DMS53 (cell line): ENCODE measurements at regions not wholly inside any gene's neighbourhood (a gene's known extent, or its start where the extent isn't known, plus 50 kb on each side); places are given as distances from the start of the nearest gene placed in this dataset.

ENCODE experiments used
- DNase-seq: peaks from one replicate; lab custom pipeline; 2025; lab: John Stamatoyannopoulos, UW

DNA sequence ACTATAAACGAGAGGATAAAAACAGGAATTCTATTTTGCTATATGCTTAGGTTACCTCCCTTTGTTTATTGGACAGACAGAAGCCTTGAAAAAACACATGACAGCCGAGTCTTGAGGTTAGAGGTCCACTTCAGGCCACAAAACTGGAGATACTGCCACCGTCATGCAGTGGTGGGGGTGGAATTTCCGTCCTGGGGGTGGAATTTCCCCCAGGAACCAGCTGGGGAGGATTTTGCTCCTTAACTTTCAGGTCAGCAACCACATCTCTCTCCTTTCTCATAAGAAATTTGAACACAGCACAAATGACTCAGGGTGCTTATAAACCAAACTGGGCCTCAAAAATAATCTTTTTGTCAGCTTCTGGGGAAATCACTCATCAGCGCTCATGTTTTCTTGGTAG, 545.8 kb upstream of the ADAMTS9 start:
- no peak for DNase-seq

DNA sequence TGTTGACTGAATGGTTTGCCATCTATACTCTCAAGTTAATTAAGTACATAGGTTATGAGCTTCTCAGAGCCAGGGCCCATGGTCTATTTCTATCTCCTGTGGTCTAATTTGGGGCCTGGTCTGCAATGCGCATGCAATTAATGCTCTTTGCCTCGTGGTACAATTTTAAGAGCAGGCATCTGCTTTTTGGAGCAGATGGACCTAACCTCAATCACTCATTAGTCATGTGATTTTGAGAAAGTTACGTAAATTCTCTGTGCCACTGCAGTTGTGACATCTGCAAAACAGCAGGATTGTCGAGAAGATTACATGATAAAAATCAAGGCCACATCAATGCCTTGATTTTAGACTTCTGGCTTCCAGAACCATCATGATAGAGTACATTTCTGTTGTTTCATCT, 543.7 kb upstream of the ADAMTS9 start:
- no peak for DNase-seq

DNA sequence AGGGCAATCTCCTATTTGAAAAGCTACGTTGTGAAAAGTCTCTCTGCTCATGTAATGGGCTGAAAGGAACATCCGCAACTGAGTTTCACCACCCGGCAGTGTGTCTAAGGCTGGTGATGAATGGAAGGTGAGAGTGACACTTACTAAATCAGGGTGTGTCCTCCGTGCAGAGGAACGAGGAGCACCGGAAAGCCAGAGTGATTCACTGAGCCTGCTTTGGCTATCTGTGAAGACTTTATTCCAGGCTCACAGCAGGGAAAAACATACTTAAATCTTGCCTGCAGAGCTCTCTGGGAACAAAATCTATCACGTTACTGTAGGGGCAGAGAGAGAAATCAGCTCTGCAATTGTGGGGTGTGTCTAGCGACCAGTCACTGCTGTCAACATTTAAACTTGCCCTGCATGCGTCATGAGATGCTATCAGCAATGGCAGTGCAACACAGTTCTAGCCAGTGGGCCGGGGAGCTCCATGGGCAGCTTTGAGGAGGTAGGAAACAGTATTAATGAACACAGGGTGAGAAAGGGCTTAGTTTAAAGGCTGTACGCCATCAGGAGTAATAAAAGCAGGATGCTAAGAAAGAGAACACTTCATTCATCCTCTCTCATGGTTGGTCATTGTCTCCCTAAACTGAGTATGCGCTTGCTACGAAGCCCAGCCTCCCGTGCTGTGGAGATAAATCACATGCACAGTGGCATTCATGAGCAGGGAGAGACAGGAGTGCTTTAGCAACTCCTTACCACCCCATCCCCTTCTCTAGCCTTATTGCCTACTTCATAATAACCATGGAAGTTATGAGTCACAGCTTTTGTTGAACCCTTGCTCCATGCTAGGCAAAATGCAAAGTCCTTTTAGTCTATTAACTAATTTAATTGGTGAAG, 542.7 kb upstream of the ADAMTS9 start:
- no peak for DNase-seq

GRCh38 chr3:65226287-65226686, 538.5 kb upstream of the ADAMTS9 start:
- DNase-seq, result no peak

DNA sequence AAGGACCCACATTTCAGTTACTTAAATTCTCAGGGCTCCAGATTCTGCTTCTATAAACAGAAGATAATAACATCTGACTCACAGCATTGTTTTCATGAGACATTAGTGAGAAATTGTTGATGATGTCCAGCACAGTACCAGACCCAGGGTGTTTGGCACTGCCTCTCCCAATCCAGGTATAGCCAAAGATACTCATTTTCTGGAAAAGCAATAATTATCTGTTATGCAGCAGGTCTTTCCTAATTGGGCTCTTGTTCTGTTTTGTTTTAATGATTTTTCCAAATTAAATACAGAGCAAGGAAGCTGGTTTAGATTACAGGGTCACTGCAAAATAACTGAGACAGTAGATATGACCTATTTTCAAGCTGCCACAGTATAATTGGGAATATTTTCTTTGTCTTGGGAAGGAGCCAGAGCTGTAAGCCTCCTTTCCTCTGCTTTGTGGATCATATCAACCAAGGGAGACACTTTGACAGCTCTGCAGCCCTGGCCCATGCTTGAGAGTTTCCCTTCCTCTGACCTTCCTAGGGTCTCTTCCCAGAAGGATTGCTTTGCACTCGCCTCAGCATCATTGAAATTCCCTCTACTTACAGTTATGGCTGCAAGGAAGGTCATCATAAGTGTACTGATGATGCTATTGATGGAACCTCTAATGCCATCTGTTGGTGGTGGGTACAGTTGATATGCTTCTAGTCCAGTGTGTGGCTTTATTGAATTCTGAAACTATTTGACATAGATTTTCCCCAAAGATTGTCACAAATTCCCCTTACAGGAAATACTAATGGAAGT, 522.4 kb upstream of the ADAMTS9 start:
- DNase-seq, result no peak

DNA sequence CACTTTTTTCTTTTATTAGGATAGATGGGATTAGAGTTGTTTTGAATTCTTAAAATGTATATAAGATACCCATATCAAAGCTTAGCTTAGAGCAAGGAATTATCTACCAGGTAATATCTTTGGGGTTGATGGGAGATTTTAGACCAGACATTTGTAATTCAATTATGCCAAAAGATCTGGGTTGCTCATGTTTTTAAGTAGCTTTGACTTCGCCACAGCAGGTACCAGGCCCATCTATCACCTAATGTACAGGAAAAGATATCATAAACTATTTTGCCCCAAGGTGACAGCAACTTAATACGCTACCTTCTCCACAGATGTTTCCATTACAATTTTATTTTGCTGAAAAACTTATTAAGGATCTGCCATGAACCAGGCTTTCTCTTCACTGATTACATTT, 514.6 kb upstream of the ADAMTS9 start:
- no peak for DNase-seq

DNA sequence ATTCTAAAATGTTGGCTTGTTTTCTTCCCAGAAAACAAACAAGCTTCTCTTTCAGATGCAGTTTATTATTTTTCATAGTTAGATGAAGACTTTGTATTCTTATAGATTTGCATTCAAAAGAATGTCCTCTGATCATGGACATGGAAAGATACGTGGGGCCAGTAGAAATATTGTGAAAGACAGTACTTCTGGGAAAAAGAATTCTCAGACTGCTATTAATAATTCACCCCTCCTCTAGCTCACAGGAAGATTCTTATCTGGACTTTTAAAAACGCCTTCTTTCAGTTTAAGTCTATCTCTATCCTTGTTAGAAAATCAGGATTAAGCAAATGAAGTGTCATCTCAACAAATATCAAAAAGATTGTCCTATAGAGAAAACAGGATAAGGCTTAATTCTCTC, 514.1 kb upstream of the ADAMTS9 start:
- DNase-seq, result no peak

- no peak for DNase-seq
Observed at GRCh38 chr3:65200310-65200970, 512.6 kb upstream of the ADAMTS9 start.

DNA sequence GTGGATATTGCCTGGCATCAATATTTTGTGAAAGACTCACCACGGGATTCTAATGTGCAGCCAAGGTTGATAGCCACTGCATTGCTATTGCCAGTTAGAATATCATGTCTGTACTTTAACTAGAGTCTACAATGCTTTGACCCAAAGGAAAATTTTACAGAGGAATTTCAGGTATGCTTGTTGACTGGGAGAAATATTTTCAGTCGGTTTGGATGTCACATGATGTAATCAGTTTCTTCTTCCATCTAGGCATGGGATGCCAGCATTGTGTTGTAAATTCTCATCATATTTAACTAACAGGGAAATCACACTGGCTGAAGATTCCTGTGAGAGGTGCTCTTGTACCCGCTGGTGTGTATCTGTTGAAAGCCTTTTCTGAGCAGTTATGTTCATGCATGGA, 508.9 kb upstream of the ADAMTS9 start:
- DNase-seq, result no peak

DNA sequence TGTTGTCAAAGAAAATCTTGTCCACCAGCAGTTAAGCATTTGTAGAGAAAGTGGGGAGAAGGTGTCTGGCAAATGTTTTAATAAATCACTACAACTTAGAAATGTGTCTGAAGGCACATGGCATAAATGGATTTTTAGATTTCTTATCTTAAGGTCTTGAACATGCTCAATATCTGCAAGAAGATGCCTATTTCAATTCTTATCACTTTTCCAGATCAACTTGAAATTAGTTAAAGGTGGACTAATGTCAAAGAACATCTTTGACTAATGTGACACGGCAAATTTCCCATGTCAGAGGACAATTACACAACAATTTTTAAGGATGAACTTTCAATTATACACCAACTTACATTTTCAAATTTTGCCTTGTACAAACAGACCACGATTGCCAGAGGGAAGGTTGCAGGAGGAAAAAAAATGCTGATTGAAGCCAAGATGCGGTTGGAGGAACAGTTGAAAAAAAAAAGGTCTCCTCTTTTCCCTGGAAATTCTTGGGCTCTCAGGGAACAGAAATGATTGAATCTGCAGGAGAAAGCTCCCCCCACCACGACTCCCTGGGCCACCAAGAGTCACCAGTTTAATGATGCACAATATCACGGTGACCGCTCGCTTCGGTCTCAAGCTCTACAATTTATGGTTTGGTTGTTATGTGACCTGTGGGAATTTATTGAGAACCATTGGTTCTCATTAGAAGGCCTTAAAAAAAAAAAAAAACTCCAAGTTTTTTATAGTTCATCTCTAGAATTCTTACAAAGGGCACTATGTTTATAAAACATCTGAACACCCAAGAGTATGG, 507.6 kb upstream of the ADAMTS9 start:
- no peak for DNase-seq

DNA sequence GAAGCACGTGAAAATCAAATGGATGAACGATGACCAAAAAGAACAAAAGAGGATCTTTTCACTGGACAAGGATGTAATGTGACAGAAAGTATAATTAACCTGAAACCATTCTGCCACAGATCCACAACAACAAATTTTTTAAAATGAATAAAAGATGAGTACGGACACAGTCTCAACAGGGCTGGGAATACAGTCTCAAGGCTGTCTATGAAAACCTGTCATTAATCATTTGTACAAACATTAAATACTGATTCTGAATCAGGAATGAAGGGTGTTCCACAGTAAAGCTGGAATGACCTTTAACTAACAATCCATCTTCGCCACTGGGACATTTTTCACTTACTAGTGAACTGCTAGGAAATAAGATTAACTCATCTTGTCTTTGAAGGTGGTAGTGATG, 506.9 kb upstream of the ADAMTS9 start:
- no peak for DNase-seq

DNA sequence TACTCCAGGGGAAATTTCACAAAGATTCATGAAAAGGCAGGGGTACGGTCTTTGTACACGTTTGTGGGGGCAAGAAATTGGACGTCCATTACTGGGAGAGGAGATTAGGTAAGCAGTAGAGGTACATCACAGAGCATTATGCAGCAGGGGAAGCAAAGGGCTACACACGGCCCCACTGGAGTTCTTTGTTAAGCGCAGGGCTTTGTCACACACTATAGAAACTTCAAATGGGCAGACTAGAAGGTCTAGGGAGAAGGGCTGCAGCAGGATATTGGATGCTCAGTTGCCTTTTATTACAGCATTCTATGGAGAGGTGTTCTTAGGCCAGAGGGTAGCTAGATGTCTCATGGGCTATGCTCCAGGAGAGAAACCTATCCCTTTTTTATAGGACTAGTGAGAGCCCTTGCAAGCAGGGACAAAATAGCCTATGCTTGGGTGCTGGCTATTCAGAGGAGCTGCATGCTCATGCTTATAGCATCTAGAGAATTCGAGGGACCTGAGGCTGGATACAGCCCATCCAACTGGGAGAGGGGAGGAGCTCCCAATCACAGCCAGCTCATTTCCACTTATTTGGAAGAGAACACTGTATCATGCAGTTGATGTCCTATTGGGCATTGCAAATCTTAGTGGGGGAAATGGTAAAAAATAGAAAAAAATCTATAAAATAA, 506.4 kb upstream of the ADAMTS9 start:
- no peak for DNase-seq

- DNase-seq, result no peak
Observed at GRCh38 chr3:65193531-65193930, 505.7 kb upstream of the ADAMTS9 start.

DNA sequence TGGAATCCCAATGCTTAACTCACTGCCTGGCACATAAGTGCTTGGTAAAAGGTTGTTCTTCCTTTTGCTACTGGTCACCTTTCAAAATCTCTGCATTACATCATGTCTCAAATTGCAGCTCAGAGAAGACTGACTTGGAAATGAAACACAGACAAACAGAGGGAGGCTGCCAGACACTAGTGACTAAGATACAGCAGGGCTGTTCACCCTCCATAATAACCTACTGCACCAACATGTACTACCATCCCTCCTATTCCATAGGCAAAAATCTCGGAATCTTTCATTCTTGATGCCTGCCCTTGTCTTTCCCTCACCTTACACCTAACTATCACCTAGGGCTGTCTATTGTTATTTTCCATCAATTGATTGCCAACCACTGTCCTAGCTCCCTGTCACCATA, 502.3 kb upstream of the ADAMTS9 start:
- DNase-seq, result no peak

DNA sequence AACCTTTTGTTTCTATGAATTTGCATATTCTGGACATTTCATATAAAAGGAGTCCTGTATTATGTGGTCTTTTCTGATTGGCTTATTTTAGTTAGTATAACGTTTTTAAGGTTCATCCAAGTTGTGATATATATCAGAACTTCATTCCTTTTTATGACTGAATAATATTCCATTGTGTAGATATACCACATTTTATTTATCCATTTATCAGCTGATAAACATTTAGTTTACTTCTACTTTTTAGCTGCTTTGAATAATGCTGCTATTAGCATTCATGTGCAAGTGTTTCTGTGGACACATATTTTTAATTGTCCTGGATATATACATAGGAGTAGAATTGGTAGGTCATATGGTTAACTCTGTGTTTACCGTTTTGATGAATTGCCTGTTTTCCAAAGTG, 498.5 kb upstream of the ADAMTS9 start:
- DNase-seq, result no peak

GRCh38 chr3:65182682-65183081, 494.9 kb upstream of the ADAMTS9 start:
- DNase-seq, result no peak

GRCh38 chr3:65182085-65182484, 494.3 kb upstream of the ADAMTS9 start:
- no peak for DNase-seq

- no peak for DNase-seq
Observed at GRCh38 chr3:65181391-65181871, 493.6 kb upstream of the ADAMTS9 start.

GRCh38 chr3:65178703-65179102, 490.9 kb upstream of the ADAMTS9 start:
- DNase-seq, result no peak

DNA sequence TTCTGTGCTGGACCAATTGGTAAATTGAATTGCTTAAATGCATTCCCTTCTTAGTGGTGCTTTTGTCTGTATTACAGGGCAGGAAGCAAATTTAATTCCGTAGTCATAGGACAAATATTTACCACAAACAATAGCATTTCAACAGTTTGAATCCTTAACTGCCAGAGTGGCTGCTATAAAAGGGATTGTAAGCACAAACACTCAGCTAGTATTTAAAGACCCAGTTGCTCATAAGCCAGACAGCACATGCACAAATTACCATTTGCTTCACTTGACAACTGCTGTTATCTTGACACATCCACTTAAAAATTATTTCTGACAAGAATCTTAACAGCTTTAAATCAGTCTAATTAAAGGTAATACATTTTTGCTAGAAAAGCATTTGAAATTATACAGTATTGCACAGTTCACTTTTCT, 490.2 kb upstream of the ADAMTS9 start:
- DNase-seq, result peak; percentile 40

DNA sequence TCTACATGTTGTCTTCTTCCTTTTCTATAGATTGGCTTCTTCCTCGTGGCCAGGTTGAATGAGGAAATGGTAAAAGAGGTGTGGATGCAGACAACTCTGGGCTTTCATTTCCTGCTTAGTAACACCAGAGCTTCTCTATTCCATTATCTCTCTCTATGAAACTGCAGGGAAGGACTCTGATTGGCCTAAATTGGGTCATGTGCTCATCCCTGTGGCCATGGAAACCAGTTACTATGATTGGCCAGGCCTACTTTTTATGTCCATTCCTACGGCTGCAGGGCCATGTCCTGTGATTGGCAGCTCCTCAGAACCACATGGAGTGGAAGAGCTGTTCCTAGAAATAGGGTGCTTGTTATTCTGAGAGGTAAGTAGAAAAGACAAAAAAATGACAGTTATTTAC, 486.9 kb upstream of the ADAMTS9 start:
- peak; percentile 1 for DNase-seq
